ENCODE measurements at regions not wholly inside any gene's neighbourhood (a gene's known extent, or its start where the extent isn't known, plus 50 kb on each side); places are given as distances from the start of the nearest gene placed in this dataset.

DNA sequence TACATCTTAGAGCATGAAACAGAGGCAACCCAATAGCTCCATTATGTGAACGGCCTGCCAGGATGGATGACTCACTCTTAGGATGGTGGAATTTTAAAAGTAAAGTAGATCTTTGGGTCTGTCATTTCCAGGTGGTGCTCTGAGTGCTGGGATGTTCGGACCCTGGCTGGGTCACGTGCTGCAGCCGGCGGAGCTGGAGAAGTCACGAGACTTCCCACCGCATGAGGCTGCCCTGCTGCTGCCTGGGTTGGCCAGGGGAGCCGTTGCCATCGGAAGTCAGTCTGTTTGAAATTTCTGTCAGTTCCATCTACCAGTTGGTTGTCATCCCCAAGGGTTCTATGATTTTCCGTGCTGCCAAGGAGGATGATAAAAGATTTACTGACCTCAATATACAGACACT lies 93.3 kb upstream of the ALKAL2 start:
- TF ChIP-seq POLR2A (IDR thresholded peaks at IDR 0.05) (no peak), CTCF (IDR thresholded peaks at IDR 0.05 in 8 of 11, conservative IDR thresholded peaks at IDR 0.05 in 3 of 11) (no peak)

All from spleen (tissue), 7 donors.